H9 (cell line): ENCODE measurements at regions not wholly inside any gene's neighbourhood (a gene's known extent, or its start where the extent isn't known, plus 50 kb on each side); places are given as distances from the start of the nearest gene placed in this dataset.

ENCODE experiments used
- DNase-seq: peaks from one replicate; pipeline ENCODE4 v3.0.0-alpha.2; 2017
- H2AFZ ChIP-seq: one replicate; pipeline ENCODE4 v1.6.1; 2013; ENCODE audit warnings: mild to moderate bottlenecking, low read length, control low read depth, moderate library complexity
- H2AK5ac ChIP-seq: 2 replicates; pipeline ENCODE4 v1.6.1; 2013; ENCODE audit warnings: low read length, control low read depth, mixed read lengths; ENCODE audit not compliant: insufficient read length
- H2BK120ac ChIP-seq: one replicate; pipeline ENCODE4 v1.6.1; 2013; ENCODE audit warnings: low read depth, mild to moderate bottlenecking, low read length, control low read depth, inconsistent platforms; ENCODE audit not compliant: poor library complexity, severe bottlenecking
- H2BK12ac ChIP-seq: 2 replicates; pipeline ENCODE4 v1.6.1; 2013; ENCODE audit warnings: low read length, control low read depth, mixed read lengths, low read depth; ENCODE audit not compliant: insufficient read length
- H2BK15ac ChIP-seq: 2 replicates; pipeline ENCODE4 v1.6.1; 2013; ENCODE audit warnings: low read depth, low read length, control low read depth
- H2BK20ac ChIP-seq: one replicate; pipeline ENCODE4 v1.6.1; 2013; ENCODE audit warnings: low read depth, mild to moderate bottlenecking, low read length, control low read depth, inconsistent platforms; ENCODE audit not compliant: poor library complexity, severe bottlenecking
- H2BK5ac ChIP-seq: 2 replicates; pipeline ENCODE4 v1.6.1; 2013; ENCODE audit warnings: low read length, control low read depth, mixed read lengths; ENCODE audit not compliant: insufficient read length
- H3K14ac ChIP-seq: 2 replicates; pipeline ENCODE4 v1.6.1; 2013; ENCODE audit warnings: low read length, control low read depth; ENCODE audit not compliant: insufficient read depth
- H3K18ac ChIP-seq: 2 replicates; pipeline ENCODE4 v1.6.1; 2013; ENCODE audit warnings: low read depth, mild to moderate bottlenecking, mixed read lengths, low read length, control low read depth; ENCODE audit not compliant: insufficient read length
- H3K23ac ChIP-seq: 2 replicates; pipeline ENCODE4 v1.6.1; 2013; ENCODE audit warnings: low read length, control low read depth, mixed read lengths, low read depth; ENCODE audit not compliant: insufficient read length
- H3K23me2 ChIP-seq: 2 replicates; pipeline ENCODE4 v1.6.1; 2013; ENCODE audit warnings: low read depth, mild to moderate bottlenecking, mixed read lengths, low read length, control low read depth; ENCODE audit not compliant: insufficient read length, poor library complexity, severe bottlenecking
- H3K27ac ChIP-seq: 2 replicates; pipeline ENCODE4 v1.5.1; 2013; ENCODE audit warnings: low read length, control low read depth, mixed read lengths, low read depth; ENCODE audit not compliant: insufficient read length
- H3K27me3 ChIP-seq: 2 replicates; pipeline ENCODE4 v1.6.1; 2013; ENCODE audit warnings: low read length, control low read depth, inconsistent platforms; ENCODE audit not compliant: insufficient read depth
- H3K4ac ChIP-seq: 2 replicates; pipeline ENCODE4 v1.6.1; 2013; ENCODE audit warnings: low read depth, mild to moderate bottlenecking, control low read depth, inconsistent platforms, low read length, moderate library complexity
- H3K4me1 ChIP-seq: 2 replicates; pipeline ENCODE4 v1.6.1; 2013; ENCODE audit warnings: low read length, control low read depth, inconsistent platforms; ENCODE audit not compliant: insufficient read depth
- H3K4me2 ChIP-seq: 2 replicates; pipeline ENCODE4 v1.6.1; 2013; ENCODE audit warnings: low read length, control low read depth, mixed read lengths; ENCODE audit not compliant: insufficient read length, insufficient read depth
- H3K56ac ChIP-seq: 2 replicates; pipeline ENCODE4 v1.6.1; 2013; ENCODE audit warnings: low read depth, mild to moderate bottlenecking, mixed read lengths, low read length, control low read depth; ENCODE audit not compliant: insufficient read length
- H3K79me1 ChIP-seq: 2 replicates; pipeline ENCODE4 v1.6.1; 2013; ENCODE audit warnings: low read depth, mild to moderate bottlenecking, moderate library complexity, low read length, control low read depth, inconsistent platforms; ENCODE audit not compliant: insufficient read depth, poor library complexity, severe bottlenecking
- H3K79me2 ChIP-seq: 2 replicates; pipeline ENCODE4 v1.6.1; 2013; ENCODE audit warnings: low read length, control low read depth, inconsistent platforms; ENCODE audit not compliant: insufficient read depth
- H3K9ac ChIP-seq: 2 replicates; pipeline ENCODE4 v1.6.1; 2013; ENCODE audit warnings: low read length, control low read depth, mixed read lengths; ENCODE audit not compliant: insufficient read length; ENCODE audit errors: extremely low read depth
- H3K9me3 ChIP-seq: one replicate; pipeline ENCODE4 v1.6.1; 2013; ENCODE audit warnings: low read depth, low read length, inconsistent platforms; ENCODE audit not compliant: control insufficient read depth
- H3T11ph ChIP-seq: one replicate; pipeline ENCODE4 v1.6.1; 2013; ENCODE audit warnings: mild to moderate bottlenecking, low read length, control low read depth, inconsistent platforms
- H4K20me1 ChIP-seq: one replicate; pipeline ENCODE4 v1.6.1; 2013; ENCODE audit not compliant: control insufficient read depth, insufficient read length, insufficient read depth
- H4K5ac ChIP-seq: 2 replicates; pipeline ENCODE4 v1.6.1; 2013; ENCODE audit warnings: low read depth, mild to moderate bottlenecking, mixed read lengths, low read length, control low read depth; ENCODE audit not compliant: insufficient read length
- H4K8ac ChIP-seq: replicated peaks from 2 replicates; pipeline ENCODE4 v1.6.1; 2013; ENCODE audit warnings: low read length, control low read depth, mixed read lengths, low read depth; ENCODE audit not compliant: insufficient read length
- H4K91ac ChIP-seq: 2 replicates; pipeline ENCODE4 v1.6.1; 2013; ENCODE audit warnings: low read depth, mild to moderate bottlenecking, moderate library complexity, mixed read lengths, low read length, control low read depth; ENCODE audit not compliant: insufficient read length
- H3K27ac Mint-ChIP-seq, 3 experiments: 2 replicates in 2 of 3; 3 replicates in 1 of 3; pipeline ENCODE4 v1.8.0; 2020 to 2021; ENCODE audit warnings: mixed read lengths in 3 of 3, mild to moderate bottlenecking in 1 of 3, moderate library complexity in 1 of 3
- H3K27me3 Mint-ChIP-seq: 2 replicates; pipeline ENCODE4 v1.8.0; 2021; ENCODE audit warnings: low read depth, mild to moderate bottlenecking, moderate library complexity, mixed read lengths
- H3K36me3 Mint-ChIP-seq, 3 experiments: 2 replicates in 2 of 3; 3 replicates in 1 of 3; pipeline ENCODE4 v1.8.0; 2020 to 2021; ENCODE audit warnings: low read depth in 3 of 3, mixed read lengths in 3 of 3; ENCODE audit not compliant: insufficient read depth in 1 of 3
- H3K4me1 Mint-ChIP-seq, 2 experiments: 2 replicates each; pipeline ENCODE4 v1.8.0; 2020; ENCODE audit warnings: mixed read lengths in 2 of 2
- H3K4me3 Mint-ChIP-seq, 2 experiments: 2 replicates in 1 of 2; 3 replicates in 1 of 2; pipeline ENCODE4 v1.8.0; 2020 to 2021; ENCODE audit warnings: mild to moderate bottlenecking in 2 of 2, mixed read lengths in 2 of 2, moderate library complexity in 1 of 2
- H3K9me3 Mint-ChIP-seq, 2 experiments: 2 replicates in 1 of 2; 3 replicates in 1 of 2; pipeline ENCODE4 v1.8.0; 2020; ENCODE audit warnings: mild to moderate bottlenecking in 2 of 2, mixed read lengths in 2 of 2, moderate library complexity in 1 of 2
- WGBS: extraction: QIAGEN DNeasy Blood & Tissue Kit; methylation state at CpG from one replicate; pipeline ENCODE4 v1.1.7; 2013; ENCODE audit warnings: missing lambda C conversion rate, low lambda C conversion rate, mixed read lengths; ENCODE audit not compliant: insufficient read length; ENCODE audit errors: extremely low coverage; 5-methylcytosine and 5-hydroxymethylcytosine counted together
- TF ChIP-seq, protein P1 (sequence below): fragments of 200-600 bp; sonication (generic); conservative IDR thresholded peaks from 3 replicates; pipeline ENCODE4 v1.8.0; 2021; ENCODE audit warnings: antibody characterized with exemption, mild to moderate bottlenecking

DNA sequence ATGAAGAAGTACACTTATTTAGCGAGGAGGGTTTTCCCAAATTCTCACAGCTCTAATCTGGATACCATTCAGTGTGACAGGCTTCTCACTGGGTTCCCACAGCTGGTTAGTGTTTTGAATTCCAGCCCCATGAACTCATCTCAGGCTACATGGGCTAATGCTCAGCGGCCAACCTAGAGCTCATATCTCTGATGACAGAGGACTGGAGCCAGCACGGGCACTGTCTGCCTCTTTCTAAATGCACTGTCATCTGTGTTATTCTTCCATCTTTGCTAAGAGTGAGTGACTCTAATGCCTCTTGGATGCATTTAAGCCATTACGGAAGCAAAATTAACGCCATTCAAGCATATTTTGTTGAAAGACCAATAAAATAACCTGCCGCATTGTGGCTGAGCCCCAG lies 308.9 kb upstream of the JAG1 start:
- H3K9ac ChIP-seq: no peak overlapping the region

More for the DNA sequence above, 308.9 kb upstream of the JAG1 start:
- H3K23ac ChIP-seq: no peak overlapping the region
- TF ChIP-seq, protein P1, sequence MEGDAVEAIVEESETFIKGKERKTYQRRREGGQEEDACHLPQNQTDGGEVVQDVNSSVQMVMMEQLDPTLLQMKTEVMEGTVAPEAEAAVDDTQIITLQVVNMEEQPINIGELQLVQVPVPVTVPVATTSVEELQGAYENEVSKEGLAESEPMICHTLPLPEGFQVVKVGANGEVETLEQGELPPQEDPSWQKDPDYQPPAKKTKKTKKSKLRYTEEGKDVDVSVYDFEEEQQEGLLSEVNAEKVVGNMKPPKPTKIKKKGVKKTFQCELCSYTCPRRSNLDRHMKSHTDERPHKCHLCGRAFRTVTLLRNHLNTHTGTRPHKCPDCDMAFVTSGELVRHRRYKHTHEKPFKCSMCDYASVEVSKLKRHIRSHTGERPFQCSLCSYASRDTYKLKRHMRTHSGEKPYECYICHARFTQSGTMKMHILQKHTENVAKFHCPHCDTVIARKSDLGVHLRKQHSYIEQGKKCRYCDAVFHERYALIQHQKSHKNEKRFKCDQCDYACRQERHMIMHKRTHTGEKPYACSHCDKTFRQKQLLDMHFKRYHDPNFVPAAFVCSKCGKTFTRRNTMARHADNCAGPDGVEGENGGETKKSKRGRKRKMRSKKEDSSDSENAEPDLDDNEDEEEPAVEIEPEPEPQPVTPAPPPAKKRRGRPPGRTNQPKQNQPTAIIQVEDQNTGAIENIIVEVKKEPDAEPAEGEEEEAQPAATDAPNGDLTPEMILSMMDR: no peak
- H2BK12ac ChIP-seq: no peak overlapping the region
- H3K27ac Mint-ChIP-seq: no peak overlapping the region
- H3T11ph ChIP-seq: no peak overlapping the region
- H3K4me1 ChIP-seq: no peaks in the 10 kb centered on the region; the same call in 1 of the 2 replicates
- no peak overlapping the region for H3K56ac ChIP-seq
- no peak overlapping the region for H3K27ac ChIP-seq
- H3K18ac ChIP-seq: no peak overlapping the region
- no peaks in the 10 kb centered on the region for H3K27me3 ChIP-seq
- no peak overlapping the region for H2BK120ac ChIP-seq
- no peak overlapping the region for H4K5ac ChIP-seq
- no peak overlapping the region for H2BK5ac ChIP-seq
- H3K4me1 Mint-ChIP-seq: 0 out of 4 replicates have a peak, but pooled peaks cover 0 to 3% of the 10 kb centered on the region in 2 experiments
- no peaks in the 10 kb centered on the region for H3K79me2 ChIP-seq
- WGBS: no CpG with 5 or more reads among the region's 6 CpGs
- H4K8ac ChIP-seq: no peak overlapping the region
- no peak overlapping the region for H2AK5ac ChIP-seq
- DNase-seq: no peak
- H4K20me1 ChIP-seq: no peaks in the 10 kb centered on the region
- H3K4me2 ChIP-seq: no peak overlapping the region
- no peak overlapping the region for H3K14ac ChIP-seq
- H2BK15ac ChIP-seq: no peak overlapping the region
- H3K36me3 Mint-ChIP-seq: no peaks in the 10 kb centered on the region
- no peak overlapping the region for H2BK20ac ChIP-seq
- no peaks in the 10 kb centered on the region for H3K23me2 ChIP-seq
- no peaks in the 10 kb centered on the region for H3K27me3 Mint-ChIP-seq
- H4K91ac ChIP-seq: no peak overlapping the region
- H3K79me1 ChIP-seq: no peaks in the 10 kb centered on the region
- no peak overlapping the region for H3K4ac ChIP-seq
- no peaks in the 10 kb centered on the region; a peak in 1 of 5 replicates for H3K9me3 Mint-ChIP-seq
- no peaks in the 10 kb centered on the region for H3K9me3 ChIP-seq
- no peak overlapping the region for H2AFZ ChIP-seq
- H3K4me3 Mint-ChIP-seq: no peak overlapping the region
